WTC11 (cell line): ENCODE measurements at regions not wholly inside any gene's neighbourhood (a gene's known extent, or its start where the extent isn't known, plus 50 kb on each side); places are given as distances from the start of the nearest gene placed in this dataset.

Experiments
- ATAC-seq: fragments of 200-7000 bp; cut with Tn5 transposase; 2 replicates; pipeline ENCODE4 v1.10.0; 2021; ENCODE audit warnings: mild to moderate bottlenecking, moderate library complexity
- CTCF ChIA-PET: fragments of 300-600 bp; sonication (Branson Sonifier 250); formaldehyde crosslinking; loops from one replicate; lab custom pipeline; 2021; ENCODE audit warnings: antibody characterized with exemption; lab: Charles Lee
- POLR2A ChIA-PET: fragments of 350-600 bp; sonication (Branson Sonifier 250); formaldehyde crosslinking; loops from one replicate; lab custom pipeline; 2021; ENCODE audit warnings: antibody characterized with exemption; lab: Charles Lee
- DNase-seq: peaks from one replicate; pipeline ENCODE4 v3.0.0; 2021; ENCODE audit warnings: low spot score
- H3K27ac Mint-ChIP-seq: 2 replicates; pipeline ENCODE4 v1.8.0; 2021; ENCODE audit warnings: mixed read lengths
- H3K27me3 Mint-ChIP-seq: 2 replicates; pipeline ENCODE4 v1.8.0; 2021; ENCODE audit warnings: low read depth, mild to moderate bottlenecking, moderate library complexity, mixed read lengths
- H3K36me3 Mint-ChIP-seq: 2 replicates; pipeline ENCODE4 v1.8.0; 2021; ENCODE audit warnings: mixed read lengths
- H3K4me1 Mint-ChIP-seq: 2 replicates; pipeline ENCODE4 v1.8.0; 2022; ENCODE audit warnings: mixed read lengths
- H3K4me3 Mint-ChIP-seq: 2 replicates; pipeline ENCODE4 v1.8.0; 2021; ENCODE audit warnings: mild to moderate bottlenecking, moderate library complexity, mixed read lengths
- H3K9me3 Mint-ChIP-seq: 2 replicates; pipeline ENCODE4 v1.8.0; 2021; ENCODE audit warnings: mixed read lengths
- AR ChIP-seq: fragments of 250-450 bp; sonication (Bioruptor Pico); IDR thresholded peaks from 2 replicates; pipeline ENCODE4 v1.9.0; 2021; ENCODE audit warnings: mild to moderate bottlenecking
- ATF3 ChIP-seq: sonication (generic); formaldehyde crosslinking; conservative IDR thresholded peaks from 2 replicates; pipeline ENCODE4 v1.8.1; 2022; ENCODE audit warnings: mild to moderate bottlenecking, missing genetic modification reagents
- ATF6 ChIP-seq: sonication (generic); formaldehyde crosslinking; IDR thresholded peaks from 2 replicates; pipeline ENCODE4 v1.8.1; 2023; ENCODE audit warnings: mild to moderate bottlenecking, missing genetic modification reagents
- ELF4 ChIP-seq: sonication (generic); formaldehyde crosslinking; IDR thresholded peaks from 2 replicates; pipeline ENCODE4 v1.8.1; 2022; ENCODE audit warnings: low read depth, mild to moderate bottlenecking, moderate library complexity, missing genetic modification reagents
- FOXP1 ChIP-seq: sonication (generic); formaldehyde crosslinking; IDR thresholded peaks from 2 replicates; pipeline ENCODE4 v1.8.0; 2022; ENCODE audit warnings: missing genetic modification reagents, mild to moderate bottlenecking, moderate library complexity, borderline replicate concordance
- JAZF1 ChIP-seq: fragments of 250-450 bp; sonication (Bioruptor Pico); IDR thresholded peaks from 2 replicates; pipeline ENCODE4 v1.9.0; 2021; ENCODE audit warnings: moderate library complexity, mild to moderate bottlenecking, inconsistent platforms
- JUN ChIP-seq: sonication (generic); formaldehyde crosslinking; IDR thresholded peaks from 2 replicates; pipeline ENCODE4 v1.8.0; 2023; ENCODE audit warnings: mild to moderate bottlenecking, missing genetic modification reagents
- NR2C2 ChIP-seq: sonication (generic); formaldehyde crosslinking; IDR thresholded peaks from 2 replicates; pipeline ENCODE4 v1.8.0; 2022; ENCODE audit warnings: mild to moderate bottlenecking, missing genetic modification reagents
- PRDM15 ChIP-seq: sonication (generic); formaldehyde crosslinking; IDR thresholded peaks from 2 replicates; pipeline ENCODE4 v1.8.0; 2022; ENCODE audit warnings: missing genetic modification reagents
- SP1 ChIP-seq: sonication (generic); formaldehyde crosslinking; conservative IDR thresholded peaks from 2 replicates; pipeline ENCODE4 v1.8.1; 2022; ENCODE audit warnings: missing genetic modification reagents
- ZNF121 ChIP-seq: sonication (generic); formaldehyde crosslinking; IDR thresholded peaks from 2 replicates; pipeline ENCODE4 v1.8.0; 2023; ENCODE audit warnings: missing genetic modification reagents
- ZNF219 ChIP-seq: sonication (generic); formaldehyde crosslinking; IDR thresholded peaks from 2 replicates; pipeline ENCODE4 v1.8.0; 2023; ENCODE audit warnings: missing genetic modification reagents, mild to moderate bottlenecking, borderline replicate concordance
- ZNF232 ChIP-seq: sonication (generic); formaldehyde crosslinking; IDR thresholded peaks from 2 replicates; pipeline ENCODE4 v1.8.0; 2022; ENCODE audit warnings: mild to moderate bottlenecking, missing genetic modification reagents
- ZNF396 ChIP-seq: fragments of 250-450 bp; sonication (Bioruptor Pico); IDR thresholded peaks from 2 replicates; pipeline ENCODE4 v1.8.0; 2021; ENCODE audit warnings: mild to moderate bottlenecking, moderate library complexity, borderline replicate concordance
- ZNF423 ChIP-seq: fragments of 250-450 bp; sonication (Bioruptor Pico); IDR thresholded peaks from 2 replicates; pipeline ENCODE4 v2.1.2; 2022; ENCODE audit warnings: mild to moderate bottlenecking, moderate library complexity
- ZSCAN18 ChIP-seq: fragments of 250-450 bp; sonication (Bioruptor Pico); IDR thresholded peaks from 2 replicates; pipeline ENCODE4 v2.1.2; 2022; ENCODE audit warnings: mild to moderate bottlenecking, moderate library complexity
- TF ChIP-seq, protein P1 (sequence below): fragments of 250-450 bp; sonication (Bioruptor Pico); IDR thresholded peaks from 2 replicates; pipeline ENCODE4 v1.9.0; 2021; ENCODE audit warnings: mild to moderate bottlenecking, borderline replicate concordance
- TF ChIP-seq, protein P2 (sequence below): sonication (generic); formaldehyde crosslinking; IDR thresholded peaks from 2 replicates; pipeline ENCODE4 v1.8.0; 2022; ENCODE audit warnings: mild to moderate bottlenecking, missing genetic modification reagents
- TF ChIP-seq, protein P3 (sequence below): sonication (generic); formaldehyde crosslinking; IDR thresholded peaks from 2 replicates; pipeline ENCODE4 v1.8.1; 2022; ENCODE audit warnings: low read depth, missing genetic modification reagents, borderline replicate concordance

DNA sequence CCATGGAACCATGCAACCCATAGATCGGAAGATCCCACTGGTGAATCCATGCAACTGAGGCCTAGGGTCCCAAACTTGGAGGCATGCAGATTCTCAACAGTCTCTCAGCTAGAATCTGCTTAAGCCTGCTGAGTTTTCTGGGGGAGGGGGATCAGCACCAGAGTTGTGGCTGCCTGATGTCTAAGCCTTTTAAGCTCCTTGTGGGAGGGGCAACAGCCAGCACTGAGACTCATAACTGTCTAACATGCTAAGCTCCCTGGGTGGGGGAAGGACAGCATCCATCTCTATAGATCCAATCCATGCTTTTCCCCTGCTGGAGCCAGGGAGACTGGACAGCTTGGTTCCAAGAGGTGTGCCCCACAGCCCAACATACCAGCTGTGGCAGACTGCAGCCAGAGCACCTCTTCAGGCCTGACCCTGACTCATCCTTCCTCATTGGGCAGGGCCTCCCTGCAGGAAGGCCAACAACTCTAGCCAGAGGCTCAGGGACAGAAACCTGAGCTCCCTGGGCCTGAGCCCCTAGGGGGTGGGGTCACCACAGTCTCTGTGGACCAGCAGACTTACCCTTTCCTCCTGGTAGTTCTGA lies 300.1 kb upstream of the SLC7A11 start:
- Mint-ChIP-seq H3K27ac (no peak overlapping the region), H3K36me3 (peaks cover 3% of the 10 kb centered on the region; the same call in 1 of the 2 replicates), H3K4me1 (peaks cover 5% of the 10 kb centered on the region; the same call in 1 of the 2 replicates), H3K9me3 (peaks cover 23% of the 10 kb centered on the region), H3K4me3 (no peak overlapping the region), H3K27me3 (no peaks in the 10 kb centered on the region)
- ATAC-seq (no peak; the same call in 1 of the 2 replicates), DNase-seq (no peak)
- CTCF ChIA-PET: interaction anchor here (1.1 kb wide), 1 partner anchor 14 kb away, joined by 5 read pairs; no protein-coding TSS in a partner anchor
- POLR2A ChIA-PET: no interaction called here
- TF ChIP-seq ATF3 (CRISPR knock-in tag) (no peak), AR (CRISPR knock-in tag) (no peak), NR2C2 (CRISPR knock-in tag) (no peak), ZNF121 (CRISPR knock-in tag) (no peak), ZNF423 (CRISPR knock-in tag) (no peak), ZNF396 (no peak), ZNF232 (CRISPR knock-in tag) (no peak), FOXP1 (CRISPR knock-in tag) (no peak), ZNF219 (CRISPR knock-in tag) (no peak), ATF6 (no peak), PRDM15 (CRISPR knock-in tag) (no peak), JAZF1 (CRISPR knock-in tag) (no peak), JUN (no peak), SP1 (CRISPR knock-in tag) (no peak), ZSCAN18 (CRISPR knock-in tag) (no peak), ELF4 (CRISPR knock-in tag) (no peak)
- TF ChIP-seq, protein P1, sequence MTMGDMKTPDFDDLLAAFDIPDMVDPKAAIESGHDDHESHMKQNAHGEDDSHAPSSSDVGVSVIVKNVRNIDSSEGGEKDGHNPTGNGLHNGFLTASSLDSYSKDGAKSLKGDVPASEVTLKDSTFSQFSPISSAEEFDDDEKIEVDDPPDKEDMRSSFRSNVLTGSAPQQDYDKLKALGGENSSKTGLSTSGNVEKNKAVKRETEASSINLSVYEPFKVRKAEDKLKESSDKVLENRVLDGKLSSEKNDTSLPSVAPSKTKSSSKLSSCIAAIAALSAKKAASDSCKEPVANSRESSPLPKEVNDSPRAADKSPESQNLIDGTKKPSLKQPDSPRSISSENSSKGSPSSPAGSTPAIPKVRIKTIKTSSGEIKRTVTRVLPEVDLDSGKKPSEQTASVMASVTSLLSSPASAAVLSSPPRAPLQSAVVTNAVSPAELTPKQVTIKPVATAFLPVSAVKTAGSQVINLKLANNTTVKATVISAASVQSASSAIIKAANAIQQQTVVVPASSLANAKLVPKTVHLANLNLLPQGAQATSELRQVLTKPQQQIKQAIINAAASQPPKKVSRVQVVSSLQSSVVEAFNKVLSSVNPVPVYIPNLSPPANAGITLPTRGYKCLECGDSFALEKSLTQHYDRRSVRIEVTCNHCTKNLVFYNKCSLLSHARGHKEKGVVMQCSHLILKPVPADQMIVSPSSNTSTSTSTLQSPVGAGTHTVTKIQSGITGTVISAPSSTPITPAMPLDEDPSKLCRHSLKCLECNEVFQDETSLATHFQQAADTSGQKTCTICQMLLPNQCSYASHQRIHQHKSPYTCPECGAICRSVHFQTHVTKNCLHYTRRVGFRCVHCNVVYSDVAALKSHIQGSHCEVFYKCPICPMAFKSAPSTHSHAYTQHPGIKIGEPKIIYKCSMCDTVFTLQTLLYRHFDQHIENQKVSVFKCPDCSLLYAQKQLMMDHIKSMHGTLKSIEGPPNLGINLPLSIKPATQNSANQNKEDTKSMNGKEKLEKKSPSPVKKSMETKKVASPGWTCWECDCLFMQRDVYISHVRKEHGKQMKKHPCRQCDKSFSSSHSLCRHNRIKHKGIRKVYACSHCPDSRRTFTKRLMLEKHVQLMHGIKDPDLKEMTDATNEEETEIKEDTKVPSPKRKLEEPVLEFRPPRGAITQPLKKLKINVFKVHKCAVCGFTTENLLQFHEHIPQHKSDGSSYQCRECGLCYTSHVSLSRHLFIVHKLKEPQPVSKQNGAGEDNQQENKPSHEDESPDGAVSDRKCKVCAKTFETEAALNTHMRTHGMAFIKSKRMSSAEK (CRISPR knock-in tag): no peak
- TF ChIP-seq, protein P2, sequence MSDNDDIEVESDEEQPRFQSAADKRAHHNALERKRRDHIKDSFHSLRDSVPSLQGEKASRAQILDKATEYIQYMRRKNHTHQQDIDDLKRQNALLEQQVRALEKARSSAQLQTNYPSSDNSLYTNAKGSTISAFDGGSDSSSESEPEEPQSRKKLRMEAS (CRISPR knock-in tag): no peak
- TF ChIP-seq, protein P3, sequence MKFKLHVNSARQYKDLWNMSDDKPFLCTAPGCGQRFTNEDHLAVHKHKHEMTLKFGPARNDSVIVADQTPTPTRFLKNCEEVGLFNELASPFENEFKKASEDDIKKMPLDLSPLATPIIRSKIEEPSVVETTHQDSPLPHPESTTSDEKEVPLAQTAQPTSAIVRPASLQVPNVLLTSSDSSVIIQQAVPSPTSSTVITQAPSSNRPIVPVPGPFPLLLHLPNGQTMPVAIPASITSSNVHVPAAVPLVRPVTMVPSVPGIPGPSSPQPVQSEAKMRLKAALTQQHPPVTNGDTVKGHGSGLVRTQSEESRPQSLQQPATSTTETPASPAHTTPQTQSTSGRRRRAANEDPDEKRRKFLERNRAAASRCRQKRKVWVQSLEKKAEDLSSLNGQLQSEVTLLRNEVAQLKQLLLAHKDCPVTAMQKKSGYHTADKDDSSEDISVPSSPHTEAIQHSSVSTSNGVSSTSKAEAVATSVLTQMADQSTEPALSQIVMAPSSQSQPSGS: no peak
